Left forelimb (tissue), 1 donor: ENCODE measurements at regions not wholly inside any gene's neighbourhood (a gene's known extent, or its start where the extent isn't known, plus 50 kb on each side); places are given as distances from the start of the nearest gene placed in this dataset.

ENCODE experiments used
- DNase-seq: peaks from one replicate; pipeline ENCODE4 v3.0.0-alpha.2; 2018; ENCODE audit warnings: low spot score

DNA sequence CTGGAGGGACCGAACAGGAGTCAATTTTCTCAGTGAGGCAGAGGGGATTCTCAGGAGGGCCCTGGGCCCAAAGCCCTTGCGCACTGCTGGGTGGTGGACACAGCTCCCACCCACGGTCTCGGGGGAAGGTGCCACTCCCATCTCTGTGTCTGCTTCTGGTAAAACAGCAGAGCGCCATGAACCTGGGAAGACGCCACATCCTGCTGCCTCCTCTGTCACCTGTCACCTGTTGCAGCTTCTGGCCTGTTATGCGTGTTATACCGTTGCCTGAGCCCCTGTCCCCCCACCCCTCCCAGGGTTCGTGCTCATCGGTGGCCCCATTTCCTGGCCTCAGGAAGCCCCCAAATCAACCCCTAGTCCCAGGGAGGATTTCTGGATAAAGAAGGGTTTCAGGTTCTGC lies 125.8 kb upstream of the AJAP1 start:
- DNase-seq = no peak

- DNase-seq = no peak
These were observed 124.8 kb upstream of the AJAP1 start for GRCh38 chr1:4529446-4530165.

DNA sequence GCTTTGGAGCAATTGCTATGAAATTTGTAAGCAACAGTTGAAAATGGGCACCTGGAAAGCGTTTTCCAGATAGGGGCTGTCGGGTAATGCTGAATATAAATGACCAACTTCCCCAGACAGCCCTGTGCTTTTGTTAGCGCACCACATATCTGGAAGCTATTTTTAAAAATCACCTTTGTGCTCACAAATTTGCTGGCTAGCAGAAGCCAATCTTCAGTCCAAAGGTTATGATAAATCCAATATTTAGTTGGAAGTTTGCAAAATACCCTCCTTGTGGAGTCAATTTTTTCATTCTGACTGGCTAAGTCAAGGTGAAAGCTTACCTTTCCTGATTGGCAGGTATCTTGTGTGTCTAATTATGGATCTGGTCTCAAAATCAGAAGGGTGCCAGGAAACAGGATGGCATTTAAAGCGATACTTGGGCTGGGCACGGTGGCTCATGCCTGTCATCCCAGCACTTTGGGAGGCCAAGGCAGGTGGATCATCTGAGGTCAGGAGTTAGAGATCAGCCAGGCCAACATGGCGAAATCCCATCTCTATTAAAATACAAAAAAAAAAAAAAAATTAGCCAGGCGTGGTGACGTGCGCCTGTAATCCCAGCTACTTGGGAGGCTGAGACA lies 124.1 kb upstream of the AJAP1 start:
- no peak for DNase-seq

- DNase-seq = no peak
These were observed 122.6 kb upstream of the AJAP1 start for GRCh38 chr1:4531842-4532241.

GRCh38 chr1:4532656-4533055 lies 121.8 kb upstream of the AJAP1 start:
- no peak for DNase-seq

- DNase-seq = no peak
These were observed 107.5 kb upstream of the AJAP1 start for GRCh38 chr1:4546911-4547310.

GRCh38 chr1:4549930-4550329 lies 104.5 kb upstream of the AJAP1 start:
- DNase-seq = no peak

DNA sequence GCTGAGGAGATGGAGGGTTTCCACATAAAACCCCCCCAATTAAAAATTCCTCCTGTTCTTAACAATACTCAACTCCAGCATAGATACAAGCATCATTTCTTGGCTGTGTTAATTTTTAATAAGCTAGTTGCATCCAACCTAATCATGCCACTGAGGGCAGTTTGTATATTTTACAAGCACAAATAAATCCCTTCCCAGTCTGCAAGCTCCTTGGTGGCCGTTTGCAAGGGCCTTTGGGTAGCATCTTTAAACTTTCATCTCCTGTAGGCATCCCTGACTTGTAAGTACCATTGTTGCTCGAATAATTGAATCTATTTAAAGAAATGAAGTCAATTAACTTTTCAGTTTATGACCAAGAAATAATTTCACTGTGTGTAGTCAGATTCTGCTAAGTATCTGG lies 103.5 kb upstream of the AJAP1 start:
- no peak for DNase-seq

- no peak for DNase-seq
These were observed 102.7 kb upstream of the AJAP1 start for GRCh38 chr1:4551706-4552105.

DNA sequence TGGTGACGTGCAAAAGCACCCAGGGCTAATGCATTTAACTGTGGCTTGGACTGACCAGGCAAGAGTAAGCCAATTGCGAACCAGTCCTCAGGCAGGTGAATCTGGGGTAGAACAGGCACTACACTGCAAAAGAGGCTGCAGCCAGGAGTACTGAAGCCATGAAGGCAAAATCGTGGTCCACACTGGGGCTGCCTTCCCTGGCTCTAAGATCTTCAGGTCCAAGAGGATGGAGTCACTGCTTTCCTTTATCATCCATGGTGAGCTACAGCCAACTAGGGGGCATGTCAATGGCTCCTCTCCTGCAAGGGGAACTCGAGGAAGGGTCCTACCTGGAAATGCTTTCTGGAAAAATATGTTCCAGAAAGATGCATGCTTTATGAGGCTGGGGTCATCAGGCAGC lies 100.6 kb upstream of the AJAP1 start:
- no peak for DNase-seq

GRCh38 chr1:4554271-4554865 lies 100.0 kb upstream of the AJAP1 start:
- no peak for DNase-seq

DNA sequence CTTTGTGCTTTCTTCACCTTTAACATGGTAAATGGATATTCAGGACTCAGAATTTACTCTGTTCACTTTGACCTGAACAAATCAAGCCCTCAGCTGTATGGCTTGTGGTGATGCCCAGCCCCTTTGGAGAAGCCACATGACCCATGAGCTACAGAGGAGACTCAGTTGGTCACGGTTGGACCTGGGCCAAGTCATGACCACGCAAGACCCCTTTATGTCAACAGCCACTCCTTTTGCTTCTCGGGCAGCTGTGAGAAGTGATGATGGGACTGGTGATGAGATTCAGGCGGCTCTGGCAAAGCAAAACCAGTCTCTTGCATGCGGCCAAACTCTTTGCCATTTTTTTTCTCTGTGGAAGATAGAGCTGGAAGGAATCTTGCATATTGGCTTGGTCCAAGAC lies 96.5 kb upstream of the AJAP1 start:
- DNase-seq = no peak

DNA sequence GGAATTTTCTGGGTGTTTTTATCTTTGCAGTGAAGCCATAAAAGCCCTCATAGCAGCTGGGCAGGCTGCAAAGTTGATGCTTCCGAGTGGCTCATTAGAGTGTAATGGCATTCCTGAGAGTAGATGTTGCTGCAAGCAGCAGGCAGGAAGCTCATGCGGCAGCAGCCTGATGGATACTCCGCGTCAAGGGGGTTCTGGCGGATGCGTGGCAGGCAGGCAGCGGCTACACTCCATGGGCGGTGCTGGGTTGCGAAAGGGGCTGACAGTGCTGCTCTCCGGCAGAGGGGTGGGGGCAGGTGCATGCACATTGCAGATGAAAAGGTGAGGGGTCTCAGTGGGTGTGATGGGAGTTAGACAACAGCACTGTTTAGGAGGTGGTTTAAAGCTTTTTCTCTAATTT lies 93.2 kb upstream of the AJAP1 start:
- no peak for DNase-seq

- no peak for DNase-seq
These were observed 92.1 kb upstream of the AJAP1 start for GRCh38 chr1:4562321-4562720.

DNA sequence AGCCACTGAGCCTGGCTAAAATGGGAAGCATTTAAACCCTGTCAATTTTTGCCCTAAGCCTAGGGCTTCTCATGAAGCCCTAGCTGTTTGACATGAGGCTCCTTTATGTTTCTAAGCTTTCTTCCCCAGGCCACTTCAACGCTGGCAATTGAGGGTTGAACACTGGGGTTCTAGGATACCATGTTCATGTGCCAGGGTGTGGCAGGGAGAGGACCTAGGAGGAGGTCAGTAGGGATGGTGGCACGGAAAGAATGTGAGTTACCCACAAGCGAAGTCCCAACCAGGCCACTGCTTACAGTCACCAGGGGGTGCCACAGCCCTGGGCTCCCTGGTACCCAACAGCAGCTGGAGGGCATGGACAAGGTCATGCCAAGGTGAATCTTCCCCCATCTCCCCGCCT lies 90.8 kb upstream of the AJAP1 start:
- DNase-seq = no peak

DNA sequence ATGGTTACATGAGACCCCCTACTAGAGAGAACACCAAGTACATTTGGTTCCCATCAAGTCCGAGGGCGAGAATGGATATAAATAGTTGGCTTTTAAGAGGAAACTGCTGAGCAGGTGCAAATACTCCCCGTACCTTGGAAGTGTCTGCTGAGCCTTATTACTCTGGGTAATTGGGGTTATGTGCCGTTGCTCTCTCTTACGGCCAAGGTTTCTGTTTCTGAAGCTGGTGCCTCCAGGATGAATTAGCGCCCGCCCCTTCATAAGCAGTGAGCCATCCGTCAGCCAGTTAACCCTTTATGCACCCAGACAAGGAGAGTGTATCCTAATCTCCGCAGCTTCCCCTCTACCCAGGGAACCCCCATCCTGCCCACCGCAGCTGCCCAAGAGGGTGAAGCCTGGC lies 90.4 kb upstream of the AJAP1 start:
- no peak for DNase-seq

DNA sequence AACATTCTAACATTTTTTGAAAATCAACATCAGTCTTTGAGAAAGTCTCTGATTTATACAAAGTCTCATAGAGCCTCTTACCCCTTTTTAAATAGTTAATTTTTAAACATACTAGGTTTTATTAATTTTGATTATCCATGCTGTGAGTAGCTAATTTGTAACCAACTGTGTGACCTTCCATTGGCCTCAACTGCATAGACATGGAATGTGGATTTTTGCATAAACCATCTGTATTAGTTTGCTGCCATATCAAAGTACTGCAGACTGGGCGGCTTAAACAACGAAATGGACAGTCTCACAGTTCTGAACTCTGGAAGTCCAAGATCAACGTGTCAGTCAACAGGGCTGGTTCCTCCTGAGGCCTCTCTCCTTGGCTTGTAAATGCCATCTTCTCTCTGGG lies 89.2 kb upstream of the AJAP1 start:
- no peak for DNase-seq

DNA sequence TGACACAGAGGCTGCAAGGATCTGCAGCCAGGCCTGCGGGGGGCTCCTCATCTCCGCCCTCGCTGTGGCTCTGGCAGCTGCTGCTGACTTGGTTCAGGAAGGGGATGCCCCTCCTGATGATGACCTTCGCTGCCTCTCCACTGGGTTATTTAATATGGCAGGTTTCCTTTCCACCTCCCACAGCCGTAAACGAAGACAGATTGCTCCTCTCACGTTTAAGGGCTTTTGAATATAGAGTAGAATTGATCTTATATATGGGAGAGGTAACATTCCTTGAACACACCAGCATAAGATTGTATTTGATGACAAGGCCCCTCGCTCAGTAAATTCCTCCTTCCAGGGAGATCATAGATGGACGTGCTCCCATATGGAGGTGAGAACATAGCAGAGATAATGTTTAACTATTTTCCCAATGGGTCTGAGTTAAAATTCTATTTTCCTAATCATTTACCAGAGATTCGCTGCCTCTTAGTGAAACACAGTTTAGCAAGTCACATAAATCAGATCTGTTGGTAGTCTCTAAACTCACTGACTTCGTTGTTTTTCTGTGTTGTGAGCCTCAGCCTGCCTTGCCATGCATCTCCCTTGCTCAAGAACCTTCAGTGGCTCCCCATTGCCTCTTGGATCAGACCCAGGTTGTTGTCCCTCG lies 88.5 kb upstream of the AJAP1 start:
- no peak for DNase-seq

DNA sequence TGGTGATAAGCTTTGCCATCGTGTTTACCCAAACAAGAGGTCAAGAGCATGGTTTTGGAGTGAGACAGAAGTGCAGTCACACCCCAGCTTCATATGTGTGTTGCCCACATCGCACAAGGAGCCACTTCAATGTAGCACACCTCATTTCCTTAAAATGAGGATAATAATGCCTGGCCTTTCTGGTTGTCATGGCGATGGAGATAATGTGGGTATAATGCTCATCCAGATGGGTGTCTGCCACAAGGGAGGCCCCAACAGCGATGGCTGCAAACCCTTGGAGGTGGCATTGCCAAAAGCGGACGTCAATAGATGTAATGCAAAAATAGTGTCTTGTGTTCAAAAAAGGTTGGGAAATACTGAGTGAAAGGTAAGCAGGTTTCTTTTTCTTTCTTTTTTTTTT lies 83.1 kb upstream of the AJAP1 start:
- DNase-seq = no peak

GRCh38 chr1:4573526-4573925 lies 80.9 kb upstream of the AJAP1 start:
- no peak for DNase-seq

GRCh38 chr1:4581807-4582206 lies 72.6 kb upstream of the AJAP1 start:
- DNase-seq = no peak

- DNase-seq = peak; percentile 28
These were observed 70.0 kb upstream of the AJAP1 start for GRCh38 chr1:4584449-4584848.

DNA sequence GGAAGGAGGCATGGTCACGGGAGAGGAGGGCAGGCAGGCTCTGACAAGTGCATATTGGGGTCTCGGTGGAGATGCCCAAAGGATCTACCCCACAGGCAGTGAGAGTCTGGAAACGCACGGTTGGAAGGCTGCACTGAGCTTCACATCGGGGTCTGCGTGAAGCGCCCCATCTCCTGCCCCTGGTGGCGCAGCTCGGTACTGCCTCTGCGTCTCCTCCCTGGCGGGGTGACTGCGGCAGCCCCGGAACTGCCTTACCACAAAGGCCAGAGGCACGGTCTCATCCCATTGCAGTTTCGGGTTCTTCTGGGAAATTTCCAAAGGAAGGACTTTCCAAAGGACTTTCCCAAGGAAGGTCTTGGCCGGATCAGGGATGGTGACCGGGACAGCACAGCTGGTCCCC lies 69.2 kb upstream of the AJAP1 start:
- DNase-seq = peak; percentile 60
